HEK293 (cell line): ENCODE measurements at regions not wholly inside any gene's neighbourhood (a gene's known extent, or its start where the extent isn't known, plus 50 kb on each side); places are given as distances from the start of the nearest gene placed in this dataset.

Experiments
- CTCF ChIP-seq: fragments of 450-650 bp; formaldehyde crosslinking; IDR thresholded peaks from 2 replicates; pipeline ENCODE4 v1.5.1; 2016; ENCODE audit warnings: missing biosample characterization, missing genetic modification characterization
- ZBTB1 ChIP-seq: fragments of 450-650 bp; formaldehyde crosslinking; IDR thresholded peaks from 2 replicates; pipeline ENCODE4 v1.5.1; 2016; ENCODE audit warnings: missing biosample characterization, missing genetic modification characterization
- ZBTB7A ChIP-seq: fragments of 450-650 bp; formaldehyde crosslinking; IDR thresholded peaks from 2 replicates; pipeline ENCODE4 v1.5.1; 2016; ENCODE audit warnings: low read depth, missing biosample characterization, missing genetic modification characterization
- ZBTB8A ChIP-seq: fragments of 450-650 bp; formaldehyde crosslinking; IDR thresholded peaks from 2 replicates; pipeline ENCODE4 v1.5.1; 2016; ENCODE audit warnings: missing biosample characterization, missing genetic modification characterization
- ZNF16 ChIP-seq: fragments of 450-650 bp; formaldehyde crosslinking; IDR thresholded peaks from 2 replicates; pipeline ENCODE4 v1.5.1; 2016; ENCODE audit warnings: low read depth, missing biosample characterization, missing genetic modification characterization
- ZNF18 ChIP-seq: fragments of 450-650 bp; formaldehyde crosslinking; IDR thresholded peaks from 2 replicates; pipeline ENCODE4 v1.5.1; 2016; ENCODE audit warnings: missing biosample characterization, missing genetic modification characterization
- TF ChIP-seq, protein P1 (sequence below): fragments of 450-650 bp; formaldehyde crosslinking; optimal IDR thresholded peaks from 2 replicates; pipeline ENCODE3; 2016; ENCODE audit warnings: missing biosample characterization, mild to moderate bottlenecking, missing genetic modification characterization

DNA sequence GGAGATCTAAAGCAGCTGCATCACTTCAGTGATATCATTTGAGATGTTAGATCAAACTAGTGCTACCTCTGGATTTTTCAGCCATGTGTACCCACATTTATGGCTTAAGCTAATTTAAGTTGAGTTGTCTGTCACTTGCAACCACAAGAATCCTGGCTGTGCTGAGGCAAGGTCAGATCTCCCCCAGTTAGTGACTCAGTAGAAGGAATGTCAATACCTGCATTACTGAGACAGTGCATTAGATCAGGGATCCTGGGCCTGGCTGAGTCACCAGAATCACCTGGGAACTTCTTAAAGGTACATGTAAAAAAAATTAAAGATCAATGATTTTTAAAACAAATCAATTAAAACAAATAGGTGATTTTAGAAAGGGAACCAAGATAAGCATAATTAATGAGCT lies 84.6 kb upstream of the GRIN2B start:
- no peak for TF ChIP-seq ZBTB7A (tag by site-specific recombination)
- TF ChIP-seq, protein P1, sequence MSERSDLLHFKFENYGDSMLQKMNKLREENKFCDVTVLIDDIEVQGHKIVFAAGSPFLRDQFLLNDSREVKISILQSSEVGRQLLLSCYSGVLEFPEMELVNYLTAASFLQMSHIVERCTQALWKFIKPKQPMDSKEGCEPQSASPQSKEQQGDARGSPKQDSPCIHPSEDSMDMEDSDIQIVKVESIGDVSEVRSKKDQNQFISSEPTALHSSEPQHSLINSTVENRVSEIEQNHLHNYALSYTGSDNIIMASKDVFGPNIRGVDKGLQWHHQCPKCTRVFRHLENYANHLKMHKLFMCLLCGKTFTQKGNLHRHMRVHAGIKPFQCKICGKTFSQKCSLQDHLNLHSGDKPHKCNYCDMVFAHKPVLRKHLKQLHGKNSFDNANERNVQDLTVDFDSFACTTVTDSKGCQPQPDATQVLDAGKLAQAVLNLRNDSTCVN (tag by site-specific recombination) = no peak
- TF ChIP-seq ZBTB1 (tag by site-specific recombination) = no peak
- no peak for TF ChIP-seq ZNF16
- TF ChIP-seq ZBTB8A (tag by site-specific recombination) = no peak
- no peak for TF ChIP-seq ZNF18
- TF ChIP-seq CTCF (tag by site-specific recombination) = no peak
